ENCODE measurements at regions not wholly inside any gene's neighbourhood (a gene's known extent, or its start where the extent isn't known, plus 50 kb on each side); places are given as distances from the start of the nearest gene placed in this dataset.
"Not testable (repeated sequence)": the region's sequence is repeated elsewhere in the genome, so short reads cannot be mapped to it uniquely, and the experiment has no call there.

- DNase-seq = no peak
- no peak for ATAC-seq
- no peaks in the 10 kb centered on the region for H3K4me1 Mint-ChIP-seq
- H3K4me3 Mint-ChIP-seq = no peak overlapping the region
- CTCF ChIA-PET = no interaction called here
- intact Hi-C loops (cut with DNase I, micrococcal nuclease) = no loop called here
- POLR2A ChIA-PET = no interaction called here
- no peaks in the 10 kb centered on the region for H3K27me3 Mint-ChIP-seq
- no peaks in the 10 kb centered on the region for H3K9me3 Mint-ChIP-seq (ENCODE audit: low read depth)
- H3K27ac Mint-ChIP-seq = no peak overlapping the region
- no peaks in the 10 kb centered on the region for H3K36me3 Mint-ChIP-seq (ENCODE audit: low read depth)
These were observed 447.2 kb downstream of the FRK start for GRCh38 chr6:115613488-115613887.

- DNase-seq (no peak), ATAC-seq (no peak)
- Mint-ChIP-seq H3K36me3 (ENCODE audit: low read depth) (no peaks in the 10 kb centered on the region), H3K4me1 (no peaks in the 10 kb centered on the region), H3K9me3 (ENCODE audit: low read depth) (no peaks in the 10 kb centered on the region), H3K4me3 (no peak overlapping the region), H3K27ac (no peak overlapping the region), H3K27me3 (no peaks in the 10 kb centered on the region)
- ChIA-PET CTCF (no interaction called here), POLR2A (no interaction called here)
- intact Hi-C loops (cut with DNase I, micrococcal nuclease) = no loop called here
These were observed 447.8 kb downstream of the FRK start for GRCh38 chr6:115612796-115613479.

- ATAC-seq (no peak), DNase-seq (no peak)
- H3K36me3 Mint-ChIP-seq (ENCODE audit: low read depth) = no peaks in the 10 kb centered on the region
- no peaks in the 10 kb centered on the region for H3K9me3 Mint-ChIP-seq (ENCODE audit: low read depth)
- no peaks in the 10 kb centered on the region for H3K4me1 Mint-ChIP-seq
- no peaks in the 10 kb centered on the region for H3K27me3 Mint-ChIP-seq
- H3K4me3 Mint-ChIP-seq = no peak overlapping the region
- intact Hi-C loops (cut with DNase I, micrococcal nuclease) = no loop called here
- ChIA-PET POLR2A (no interaction called here), CTCF (no interaction called here)
- no peak overlapping the region for H3K27ac Mint-ChIP-seq
These were observed 448.5 kb downstream of the FRK start for GRCh38 chr6:115612216-115612615.

- POLR2A ChIA-PET = interaction anchor here (0.7 kb wide), 1 partner anchor 160 kb away, joined by 3 read pairs; no protein-coding TSS in a partner anchor
- intact Hi-C loops (cut with DNase I, micrococcal nuclease) = no loop called here
These were observed 450.0 kb downstream of the FRK start for GRCh38 chr6:115610696-115611095.

GRCh38 chr6:115609111-115609510 lies 451.6 kb downstream of the FRK start:
- DNase-seq (no peak), ATAC-seq (no peak)
- Mint-ChIP-seq H3K36me3 (ENCODE audit: low read depth) (no peaks in the 10 kb centered on the region), H3K27ac (no peak overlapping the region), H3K4me3 (no peak overlapping the region), H3K4me1 (no peaks in the 10 kb centered on the region), H3K9me3 (ENCODE audit: low read depth) (peaks cover 5% of the 10 kb centered on the region), H3K27me3 (no peaks in the 10 kb centered on the region)
- POLR2A ChIA-PET = no interaction called here
- CTCF ChIA-PET = interaction anchor here (0.5 kb wide), 1 partner anchor 9 kb away, joined by 6 read pairs; no protein-coding TSS in a partner anchor
- intact Hi-C loops (cut with DNase I, micrococcal nuclease) = no loop called here

More at GRCh38 chr6:115610696-115611095, 450.0 kb downstream of the FRK start:
- CTCF ChIA-PET = no interaction called here
- DNase-seq (no peak), ATAC-seq (no peak)
- Mint-ChIP-seq H3K27ac (no peak overlapping the region), H3K36me3 (ENCODE audit: low read depth) (no peaks in the 10 kb centered on the region), H3K27me3 (no peaks in the 10 kb centered on the region), H3K4me3 (no peak overlapping the region), H3K9me3 (ENCODE audit: low read depth) (peaks cover 2% of the 10 kb centered on the region), H3K4me1 (no peaks in the 10 kb centered on the region)

- Mint-ChIP-seq H3K27ac (no peak overlapping the region), H3K27me3 (no peaks in the 10 kb centered on the region), H3K36me3 (ENCODE audit: low read depth) (no peaks in the 10 kb centered on the region), H3K4me1 (no peaks in the 10 kb centered on the region), H3K4me3 (no peak overlapping the region), H3K9me3 (ENCODE audit: low read depth) (peaks cover 11% of the 10 kb centered on the region)
- DNase-seq = no peak
- no peak for ATAC-seq
- ChIA-PET CTCF (interaction anchor here (0.6 kb wide), 1 partner anchor 858 kb away, joined by 3 read pairs; no protein-coding TSS in a partner anchor), POLR2A (no interaction called here)
- intact Hi-C loops (cut with DNase I, micrococcal nuclease) = no loop called here
These were observed 458.2 kb downstream of the FRK start for GRCh38 chr6:115602466-115602865.

GRCh38 chr6:115601509-115601908 lies 459.2 kb downstream of the FRK start:
- Mint-ChIP-seq H3K4me1 (no peaks in the 10 kb centered on the region), H3K27ac (no peak overlapping the region), H3K4me3 (no peak overlapping the region), H3K27me3 (no peaks in the 10 kb centered on the region), H3K9me3 (ENCODE audit: low read depth) (peaks cover 9% of the 10 kb centered on the region), H3K36me3 (ENCODE audit: low read depth) (no peaks in the 10 kb centered on the region)
- DNase-seq = no peak
- no peak for ATAC-seq
- intact Hi-C loops (cut with DNase I, micrococcal nuclease) = no loop called here
- ChIA-PET POLR2A (no interaction called here), CTCF (no interaction called here)

- peaks cover 9% of the 10 kb centered on the region for H3K9me3 Mint-ChIP-seq (ENCODE audit: low read depth)
These were observed 459.6 kb downstream of the FRK start for GRCh38 chr6:115601064-115601463.

GRCh38 chr6:115594891-115595290 lies 465.8 kb downstream of the FRK start:
- DNase-seq (no peak), ATAC-seq (no peak)
- Mint-ChIP-seq H3K27me3 (no peaks in the 10 kb centered on the region), H3K27ac (no peak overlapping the region), H3K9me3 (ENCODE audit: low read depth) (peaks cover 11% of the 10 kb centered on the region), H3K36me3 (ENCODE audit: low read depth) (no peaks in the 10 kb centered on the region), H3K4me1 (no peaks in the 10 kb centered on the region), H3K4me3 (no peak overlapping the region)
- intact Hi-C loops (cut with DNase I, micrococcal nuclease) = no loop called here
- ChIA-PET POLR2A (no interaction called here), CTCF (no interaction called here)

More at GRCh38 chr6:115601064-115601463, 459.6 kb downstream of the FRK start:
- no peak for DNase-seq
- H3K4me1 Mint-ChIP-seq = no peaks in the 10 kb centered on the region
- ChIA-PET POLR2A (no interaction called here), CTCF (no interaction called here)
- H3K36me3 Mint-ChIP-seq (ENCODE audit: low read depth) = no peaks in the 10 kb centered on the region
- H3K27ac Mint-ChIP-seq = no peak overlapping the region
- no peak for ATAC-seq
- no peak overlapping the region for H3K4me3 Mint-ChIP-seq
- intact Hi-C loops (cut with DNase I, micrococcal nuclease) = no loop called here
- no peaks in the 10 kb centered on the region for H3K27me3 Mint-ChIP-seq

- H3K9me3 Mint-ChIP-seq (ENCODE audit: low read depth) = peaks cover 7% of the 10 kb centered on the region
- CTCF ChIA-PET = no interaction called here
- H3K27me3 Mint-ChIP-seq = no peaks in the 10 kb centered on the region
- POLR2A ChIA-PET = no interaction called here
- no peak overlapping the region for H3K4me3 Mint-ChIP-seq
- intact Hi-C loops (cut with DNase I, micrococcal nuclease) = no loop called here
- H3K27ac Mint-ChIP-seq = no peak overlapping the region
- no peaks in the 10 kb centered on the region for H3K36me3 Mint-ChIP-seq (ENCODE audit: low read depth)
- no peaks in the 10 kb centered on the region for H3K4me1 Mint-ChIP-seq
- DNase-seq (no peak), ATAC-seq (no peak)
These were observed 468.7 kb downstream of the FRK start for GRCh38 chr6:115592025-115592424.

- H3K4me1 Mint-ChIP-seq; H3K27me3 Mint-ChIP-seq; intact Hi-C loops (cut with DNase I, micrococcal nuclease); POLR2A ChIA-PET; H3K27ac Mint-ChIP-seq; H3K4me3 Mint-ChIP-seq; H3K9me3 Mint-ChIP-seq (ENCODE audit: low read depth); CTCF ChIA-PET; DNase-seq; H3K36me3 Mint-ChIP-seq (ENCODE audit: low read depth); ATAC-seq: not testable (repeated sequence)
These were observed 471.6 kb downstream of the FRK start for GRCh38 chr6:115589072-115589471.

- H3K4me1 Mint-ChIP-seq = no peaks in the 10 kb centered on the region
- ATAC-seq = no peak
- no peaks in the 10 kb centered on the region for H3K27me3 Mint-ChIP-seq
- H3K9me3 Mint-ChIP-seq (ENCODE audit: low read depth) = peaks cover 1% of the 10 kb centered on the region
- CTCF ChIA-PET = no interaction called here
- POLR2A ChIA-PET = no interaction called here
- no peak overlapping the region for H3K27ac Mint-ChIP-seq
- intact Hi-C loops (cut with DNase I, micrococcal nuclease) = no loop called here
- H3K4me3 Mint-ChIP-seq = no peak overlapping the region
- no peak for DNase-seq
- H3K36me3 Mint-ChIP-seq (ENCODE audit: low read depth) = no peaks in the 10 kb centered on the region
These were observed 477.4 kb downstream of the FRK start for GRCh38 chr6:115583290-115583689.

- H3K27me3 Mint-ChIP-seq = no peaks in the 10 kb centered on the region
- CTCF ChIA-PET = no interaction called here
- no peak overlapping the region for H3K4me3 Mint-ChIP-seq
- no peak overlapping the region for H3K27ac Mint-ChIP-seq
- H3K4me1 Mint-ChIP-seq = no peaks in the 10 kb centered on the region
- ATAC-seq (no peak), DNase-seq (no peak)
- H3K9me3 Mint-ChIP-seq (ENCODE audit: low read depth) = peaks cover 4% of the 10 kb centered on the region
- intact Hi-C loops (cut with DNase I, micrococcal nuclease) = no loop called here
- no peaks in the 10 kb centered on the region for H3K36me3 Mint-ChIP-seq (ENCODE audit: low read depth)
- POLR2A ChIA-PET = no interaction called here
These were observed 478.3 kb downstream of the FRK start for GRCh38 chr6:115582386-115582785.
